Natural killer cell (primary cell): ENCODE measurements at regions not wholly inside any gene's neighbourhood (a gene's known extent, or its start where the extent isn't known, plus 50 kb on each side); places are given as distances from the start of the nearest gene placed in this dataset.

ENCODE experiments used
- ATAC-seq, 3 donors: fragments of 150-1000 bp in 2 of 3; fragments of 200-7000 bp in 1 of 3; cut with Tn5 transposase; 1 replicate in 1 of 3; 2 replicates in 2 of 3; pipeline ENCODE4 v1.10.0; 2021; ENCODE audit warnings: mild to moderate bottlenecking in 2 of 3, moderate library complexity in 2 of 3
- DNase-seq, 2 donors: peaks; one replicate each; pipeline versions ENCODE4 v3.0.0 to v3.0.0-alpha.2; 2013 to 2021; ENCODE audit warnings: mixed read lengths in 1 of 2
- H3K27ac ChIP-seq: one replicate; pipeline ENCODE4 v1.5.1; 2013; ENCODE audit warnings: mild to moderate bottlenecking, low read length
- H3K27me3 ChIP-seq: one replicate; pipeline ENCODE4 v1.6.1; 2013; ENCODE audit warnings: low read length; ENCODE audit not compliant: control insufficient read depth, insufficient read depth
- H3K36me3 ChIP-seq: one replicate; pipeline ENCODE4 v1.6.1; 2013; ENCODE audit warnings: low read length; ENCODE audit not compliant: control insufficient read depth, insufficient read depth
- H3K4me1 ChIP-seq: one replicate; pipeline ENCODE4 v1.6.1; 2013; ENCODE audit warnings: low read length; ENCODE audit not compliant: control insufficient read depth, insufficient read depth
- H3K4me3 ChIP-seq: one replicate; pipeline ENCODE4 v1.5.1; 2013; ENCODE audit warnings: low read length
- H3K9me3 ChIP-seq: one replicate; pipeline ENCODE4 v1.6.1; 2013; ENCODE audit warnings: low read length; ENCODE audit not compliant: control insufficient read depth, insufficient read depth
- H3K27ac Mint-ChIP-seq, 2 donors: one replicate each; pipeline ENCODE4 v1.8.0; 2022; ENCODE audit warnings: mild to moderate bottlenecking in 2 of 2, mixed read lengths in 2 of 2, moderate library complexity in 1 of 2
- H3K27me3 Mint-ChIP-seq, 2 donors: one replicate each; pipeline ENCODE4 v1.8.0; 2022; ENCODE audit warnings: low read depth in 2 of 2, mixed read lengths in 2 of 2
- H3K36me3 Mint-ChIP-seq: one replicate; pipeline ENCODE4 v1.8.0; 2022; ENCODE audit warnings: mixed read lengths
- H3K4me1 Mint-ChIP-seq, 2 donors: one replicate each; pipeline ENCODE4 v1.8.0; 2022; ENCODE audit warnings: mixed read lengths in 2 of 2
- H3K4me3 Mint-ChIP-seq: one replicate; pipeline ENCODE4 v1.8.0; 2022; ENCODE audit warnings: mild to moderate bottlenecking, moderate library complexity, mixed read lengths
- H3K9me3 Mint-ChIP-seq, 2 donors: one replicate each; pipeline ENCODE4 v1.8.0; 2022; ENCODE audit warnings: mixed read lengths in 2 of 2
- CTCF ChIP-seq: fragments of 200-600 bp; IDR thresholded peaks from one replicate; pipeline ENCODE4 v1.8.0; 2022; ENCODE audit warnings: antibody characterized with exemption
- WGBS: methylation state at CpG from one replicate; pipeline ENCODE4 v1.1.7; 2013; ENCODE audit warnings: missing lambda C conversion rate; ENCODE audit not compliant: insufficient coverage; 5-methylcytosine and 5-hydroxymethylcytosine counted together
- intact Hi-C: fragments of 100-400 bp; cut with micrococcal nuclease; formaldehyde crosslinking; loops from one replicate; pipeline ENCODE4 v1.14.2; 2022

GRCh38 chr2:60002183-60002867, 551.1 kb downstream of the BCL11A start:
- Mint-ChIP-seq H3K36me3 (no peaks in the 10 kb centered on the region), H3K27ac (no peak overlapping the region), H3K9me3 (no peaks in the 10 kb centered on the region), H3K4me3 (no peak overlapping the region), H3K4me1 (no peaks in the 10 kb centered on the region), H3K27me3 (no peaks in the 10 kb centered on the region)
- Histone ChIP-seq H3K27ac (no peak overlapping the region), H3K9me3 (no peaks in the 10 kb centered on the region), H3K4me1 (no peaks in the 10 kb centered on the region), H3K36me3 (no peaks in the 10 kb centered on the region), H3K4me3 (no peak overlapping the region), H3K27me3 (no peaks in the 10 kb centered on the region)
- TF ChIP-seq CTCF, result no peak
- no peak for DNase-seq
- no peak for ATAC-seq
- WGBS, result 65% methylated on average over 3 of the region's 3 CpGs
- intact Hi-C loops, result no loop called here

GRCh38 chr2:60000686-60001085, 552.8 kb downstream of the BCL11A start:
- no peaks in the 10 kb centered on the region for H3K4me1 ChIP-seq
- no peaks in the 10 kb centered on the region for H3K36me3 ChIP-seq
- Mint-ChIP-seq H3K36me3 (no peaks in the 10 kb centered on the region), H3K27ac (no peak overlapping the region), H3K9me3 (no peaks in the 10 kb centered on the region), H3K27me3 (no peaks in the 10 kb centered on the region), H3K4me1 (no peaks in the 10 kb centered on the region), H3K4me3 (no peak overlapping the region)
- TF ChIP-seq CTCF, result no peak
- intact Hi-C loops, result no loop called here
- H3K27ac ChIP-seq, result no peak overlapping the region
- ATAC-seq, result no peak
- H3K4me3 ChIP-seq, result no peak overlapping the region
- H3K27me3 ChIP-seq, result no peaks in the 10 kb centered on the region
- H3K9me3 ChIP-seq, result no peaks in the 10 kb centered on the region
- no peak for DNase-seq

- no peaks in the 10 kb centered on the region for H3K4me1 ChIP-seq
- Mint-ChIP-seq H3K4me1 (no peaks in the 10 kb centered on the region), H3K27me3 (no peaks in the 10 kb centered on the region), H3K4me3 (no peak overlapping the region), H3K36me3 (no peaks in the 10 kb centered on the region), H3K27ac (no peak overlapping the region), H3K9me3 (no peaks in the 10 kb centered on the region)
- no peaks in the 10 kb centered on the region for H3K36me3 ChIP-seq
- H3K27me3 ChIP-seq, result no peaks in the 10 kb centered on the region
- no peak for ATAC-seq
- intact Hi-C loops, result no loop called here
- H3K4me3 ChIP-seq, result no peak overlapping the region
- no peak overlapping the region for H3K27ac ChIP-seq
- no peaks in the 10 kb centered on the region for H3K9me3 ChIP-seq
- no peak for DNase-seq
- no peak for TF ChIP-seq CTCF
Observed at GRCh38 chr2:59998324-59998723, 555.1 kb downstream of the BCL11A start.

- DNase-seq (no peak), ATAC-seq (no peak)
- no peaks in the 10 kb centered on the region for H3K36me3 Mint-ChIP-seq
- no CpG with 5 or more reads among the region's 3 CpGs for WGBS
- H3K36me3 ChIP-seq, result no peaks in the 10 kb centered on the region
- H3K27me3 ChIP-seq, result no peaks in the 10 kb centered on the region
- no peak overlapping the region for H3K4me3 Mint-ChIP-seq
- H3K27ac Mint-ChIP-seq, result no peak overlapping the region
- no peaks in the 10 kb centered on the region for H3K4me1 ChIP-seq
- no peak overlapping the region for H3K27ac ChIP-seq
- H3K4me3 ChIP-seq, result no peak overlapping the region
- H3K9me3 Mint-ChIP-seq, result no peaks in the 10 kb centered on the region
- intact Hi-C loops, result no loop called here
- H3K9me3 ChIP-seq, result no peaks in the 10 kb centered on the region
- no peak for TF ChIP-seq CTCF
- H3K27me3 Mint-ChIP-seq, result no peaks in the 10 kb centered on the region
- H3K4me1 Mint-ChIP-seq, result no peaks in the 10 kb centered on the region
Observed at GRCh38 chr2:59997371-59997770, 556.1 kb downstream of the BCL11A start.
